ENCODE measurements at regions not wholly inside any gene's neighbourhood (a gene's known extent, or its start where the extent isn't known, plus 50 kb on each side); places are given as distances from the start of the nearest gene placed in this dataset.

DNA sequence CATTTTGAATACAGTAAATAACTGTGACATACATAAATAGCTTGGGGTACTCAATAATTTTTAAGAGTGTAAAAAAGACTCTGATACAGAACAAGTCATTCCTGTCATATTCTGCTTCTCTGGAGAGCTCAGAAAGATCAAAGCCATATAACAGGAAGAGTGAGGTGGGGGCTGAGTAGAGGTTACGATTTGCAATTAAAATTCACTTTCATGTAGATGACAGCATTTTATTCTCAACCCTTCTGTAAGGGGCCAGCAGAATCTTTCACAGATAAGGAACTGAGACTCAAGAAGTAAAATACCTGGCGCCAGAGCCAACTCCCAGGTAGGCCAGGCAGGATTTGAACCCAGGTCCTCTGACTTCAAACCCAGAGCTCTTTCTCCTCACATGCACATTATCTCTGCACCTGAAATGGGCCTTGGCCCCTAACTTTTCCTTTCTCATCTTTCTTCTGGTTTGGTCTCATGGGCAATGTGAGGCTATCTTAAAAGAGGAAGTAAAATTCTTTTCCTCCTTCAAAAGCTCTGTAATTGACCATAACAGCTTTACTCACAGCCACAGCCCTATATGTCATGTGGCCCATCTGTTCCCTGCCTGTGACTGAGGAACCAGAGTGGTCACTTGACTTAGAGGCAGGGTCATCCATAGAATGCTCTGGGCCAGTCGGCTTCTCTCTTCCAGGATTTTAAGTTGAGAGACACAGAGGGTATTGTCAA is 80.9 kb upstream of the SYT6 start:
- ChIA-PET CTCF (no interaction called here), POLR2A (ENCODE audit: low non-redundant PET) (no interaction called here)
- Histone ChIP-seq H3K4me3 (ENCODE audit: low read depth, low read length, poor library complexity, severe bottlenecking) (no peak overlapping the region), H3K27ac (ENCODE audit: low read depth, low read length, poor library complexity, severe bottlenecking) (no peak overlapping the region), H3K9me3 (ENCODE audit: low read depth, low read length, poor library complexity, severe bottlenecking) (no peaks in the 10 kb centered on the region), H3K4me1 (ENCODE audit: insufficient read depth, low read length, poor library complexity, severe bottlenecking) (peaks cover 5% of the 10 kb centered on the region), H3K36me3 (ENCODE audit: insufficient read depth, low read length, poor library complexity, severe bottlenecking) (no peaks in the 10 kb centered on the region), H3K27me3 (replicated peaks; ENCODE audit: insufficient read depth, low read depth, low read length, poor library complexity) (no peaks in the 10 kb centered on the region)
- no TSS peak for BruUV-seq (replicated peaks)
- no peak for DNase-seq (ENCODE audit: low spot score)
- TF ChIP-seq EZH2 (IDR thresholded peaks at IDR 0.05; ENCODE audit: borderline replicate concordance, low read depth, low read length, poor library complexity, severe bottlenecking) (no peak), CTCF (conservative IDR thresholded peaks at IDR 0.05; ENCODE audit: low read depth, low read length) (no peak)
- intact Hi-C loops (cut with micrococcal nuclease; ENCODE audit: unreplicated experiment) = no loop called here

GRCh38 chr1:114232691-114233090 is 79.0 kb upstream of the SYT6 start:
- intact Hi-C loops (cut with micrococcal nuclease; ENCODE audit: unreplicated experiment) = no loop called here
- peaks cover 5% of the 10 kb centered on the region for H3K4me1 ChIP-seq (ENCODE audit: insufficient read depth, low read length, poor library complexity, severe bottlenecking)
- no peaks in the 10 kb centered on the region for H3K9me3 ChIP-seq (ENCODE audit: low read depth, low read length, poor library complexity, severe bottlenecking)
- ChIA-PET CTCF (no interaction called here), POLR2A (ENCODE audit: low non-redundant PET) (no interaction called here)
- BruUV-seq (replicated peaks) = no TSS peak
- H3K36me3 ChIP-seq (ENCODE audit: insufficient read depth, low read length, poor library complexity, severe bottlenecking) = no peaks in the 10 kb centered on the region
- no peak overlapping the region for H3K27ac ChIP-seq (ENCODE audit: low read depth, low read length, poor library complexity, severe bottlenecking)
- H3K27me3 ChIP-seq (replicated peaks; ENCODE audit: insufficient read depth, low read depth, low read length, poor library complexity) = no peaks in the 10 kb centered on the region
- H3K4me3 ChIP-seq (ENCODE audit: low read depth, low read length, poor library complexity, severe bottlenecking) = no peak overlapping the region
- TF ChIP-seq CTCF (conservative IDR thresholded peaks at IDR 0.05; ENCODE audit: low read depth, low read length) (no peak), EZH2 (IDR thresholded peaks at IDR 0.05; ENCODE audit: borderline replicate concordance, low read depth, low read length, poor library complexity, severe bottlenecking) (no peak)
- DNase-seq (ENCODE audit: low spot score) = no peak

DNA sequence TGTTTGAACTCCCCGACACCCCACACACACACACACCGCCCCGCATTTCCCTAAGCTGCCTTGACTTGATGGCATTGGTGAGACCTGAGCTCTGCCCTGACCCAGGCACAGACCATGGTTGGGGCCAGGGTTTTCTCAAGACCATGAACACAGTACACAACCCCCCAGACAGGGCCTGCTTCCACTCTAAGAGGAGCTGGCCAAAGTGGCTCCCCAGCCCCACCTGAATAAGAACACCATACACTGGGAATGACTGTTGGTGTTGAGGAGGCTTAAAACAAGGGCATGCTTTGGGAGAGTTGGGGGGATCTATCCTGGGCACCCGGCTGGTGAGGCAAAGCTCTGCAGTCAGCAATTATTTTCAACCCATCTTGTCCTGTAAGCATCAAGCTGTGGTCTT is 77.6 kb upstream of the SYT6 start:
- POLR2A ChIA-PET (ENCODE audit: low non-redundant PET) = no interaction called here
- CTCF ChIA-PET = no interaction called here
- Histone ChIP-seq H3K27me3 (replicated peaks; ENCODE audit: insufficient read depth, low read depth, low read length, poor library complexity) (no peaks in the 10 kb centered on the region), H3K9me3 (ENCODE audit: low read depth, low read length, poor library complexity, severe bottlenecking) (no peaks in the 10 kb centered on the region), H3K27ac (ENCODE audit: low read depth, low read length, poor library complexity, severe bottlenecking) (no peak overlapping the region), H3K4me3 (ENCODE audit: low read depth, low read length, poor library complexity, severe bottlenecking) (no peak overlapping the region), H3K36me3 (ENCODE audit: insufficient read depth, low read length, poor library complexity, severe bottlenecking) (no peaks in the 10 kb centered on the region), H3K4me1 (ENCODE audit: insufficient read depth, low read length, poor library complexity, severe bottlenecking) (peaks cover 3% of the 10 kb centered on the region)
- no peak for DNase-seq (ENCODE audit: low spot score)
- no TSS peak for BruUV-seq (replicated peaks)
- intact Hi-C loops (cut with micrococcal nuclease; ENCODE audit: unreplicated experiment) = no loop called here
- TF ChIP-seq CTCF (conservative IDR thresholded peaks at IDR 0.05; ENCODE audit: low read depth, low read length) (no peak), EZH2 (IDR thresholded peaks at IDR 0.05; ENCODE audit: borderline replicate concordance, low read depth, low read length, poor library complexity, severe bottlenecking) (no peak)
